NCI-H1930 (cell line): ENCODE measurements at regions not wholly inside any gene's neighbourhood (a gene's known extent, or its start where the extent isn't known, plus 50 kb on each side); places are given as distances from the start of the nearest gene placed in this dataset.

Experiments used
- DNase-seq, 2 experiments: peaks; one replicate each; lab custom pipeline; 2025; lab: John Stamatoyannopoulos, UW

DNA sequence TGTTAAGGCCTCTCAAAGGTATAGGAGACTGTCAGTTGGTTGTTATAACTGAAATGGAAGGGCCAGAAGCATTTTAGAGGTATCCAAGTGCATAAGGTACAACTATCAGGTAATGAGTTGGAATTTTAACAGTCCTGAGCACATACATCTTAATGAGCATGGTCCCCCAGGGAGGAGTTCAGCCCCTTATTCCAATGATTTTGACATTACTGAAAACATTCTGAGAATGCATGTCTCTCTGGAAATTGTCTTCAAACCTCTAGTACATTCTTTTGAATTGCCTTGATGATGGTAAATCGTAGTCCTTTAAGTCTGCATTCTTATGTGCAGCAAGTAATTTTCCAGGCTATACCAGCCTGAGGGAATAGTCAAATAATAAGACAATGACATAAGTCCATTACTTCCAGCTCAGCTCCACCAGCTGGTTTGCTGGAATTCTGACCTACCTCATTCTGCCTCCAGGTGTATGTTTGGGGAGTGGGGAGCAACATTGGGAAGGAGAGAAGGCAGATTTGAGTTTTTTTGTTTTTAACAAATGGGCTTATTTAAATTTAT, 239.2 kb downstream of the MSRB3 start:
- no peak for DNase-seq

DNA sequence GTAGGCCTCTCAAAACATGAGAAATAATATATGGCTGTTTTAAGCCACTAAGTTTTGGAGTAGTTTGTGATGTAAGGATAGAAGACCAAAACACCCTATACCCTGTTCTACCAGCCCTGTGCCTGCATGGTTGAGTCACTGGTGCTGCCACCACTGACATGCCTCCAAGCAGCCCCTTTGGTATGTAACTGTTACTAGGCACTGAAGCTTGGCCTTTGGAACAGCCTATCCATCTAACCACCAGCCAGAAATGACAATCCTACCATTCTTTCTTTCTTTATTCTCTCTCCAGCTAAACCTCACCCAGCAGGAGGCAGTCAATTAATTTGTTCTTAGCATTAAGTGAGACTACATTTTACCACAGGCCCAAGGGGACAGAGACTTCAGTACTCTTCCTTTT, 240.3 kb downstream of the MSRB3 start:
- DNase-seq: no peak

DNA sequence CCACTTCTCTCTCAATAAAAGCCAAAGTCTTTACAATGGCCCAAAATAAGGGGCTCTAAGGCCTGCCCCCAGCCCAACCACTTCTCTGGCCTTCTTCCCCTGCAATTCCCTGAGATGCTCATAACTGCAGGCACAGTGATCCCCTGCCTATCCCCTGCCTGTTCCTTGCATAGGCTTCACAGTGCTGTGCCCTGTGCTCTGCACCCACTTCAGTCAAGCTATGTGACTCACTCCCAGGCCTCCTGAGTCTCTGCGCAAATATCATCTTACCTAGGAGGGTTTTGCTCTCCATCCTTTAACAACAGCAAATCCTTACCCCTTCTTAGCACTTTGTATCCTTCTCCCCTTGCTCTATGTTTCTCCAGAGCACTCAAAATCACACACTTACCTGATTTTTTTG, 242.2 kb downstream of the MSRB3 start:
- no peak for DNase-seq

DNA sequence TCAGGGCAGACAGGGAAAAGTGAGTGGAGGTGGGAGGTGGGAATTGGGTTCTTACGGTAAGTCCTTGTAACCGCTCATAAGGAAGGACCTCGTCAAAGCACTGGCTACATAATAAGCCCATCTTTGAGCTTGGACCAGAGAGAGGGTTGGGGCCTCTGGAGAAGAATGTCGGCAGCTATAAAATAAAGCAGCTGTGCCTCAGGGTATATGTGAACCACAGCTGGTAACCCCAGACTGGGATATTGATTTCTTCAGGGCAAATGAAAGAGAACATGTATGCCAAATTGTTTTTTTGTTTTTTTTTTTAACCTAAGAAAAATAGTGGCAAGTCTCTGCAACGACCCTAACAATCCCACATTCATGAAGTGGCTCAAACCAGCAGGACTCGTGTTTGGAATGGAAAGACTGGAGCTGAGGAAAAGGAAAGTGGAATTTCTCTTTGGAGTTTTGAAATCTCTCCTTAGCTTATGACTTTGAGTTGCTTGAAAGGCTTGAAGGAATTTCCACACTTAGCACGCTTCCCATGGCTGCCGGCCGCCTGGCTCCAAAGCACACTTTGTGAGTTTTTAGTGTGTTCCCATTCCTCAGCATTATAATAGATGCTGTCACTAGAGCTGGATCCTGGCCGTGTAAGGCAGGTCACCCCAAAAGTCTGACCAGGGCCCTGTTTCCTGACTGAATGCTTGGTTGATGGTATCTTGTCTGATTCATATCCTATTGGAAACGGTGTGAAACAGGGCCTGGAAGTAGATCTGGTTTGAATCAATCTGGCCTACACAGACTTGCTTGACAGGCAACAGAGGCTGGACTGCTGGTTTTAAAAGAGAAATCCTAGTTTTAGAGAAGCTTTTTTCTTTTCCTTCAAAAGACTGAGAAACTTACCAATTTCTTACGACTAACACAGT, 244.7 kb downstream of the MSRB3 start:
- no peak for DNase-seq

DNA sequence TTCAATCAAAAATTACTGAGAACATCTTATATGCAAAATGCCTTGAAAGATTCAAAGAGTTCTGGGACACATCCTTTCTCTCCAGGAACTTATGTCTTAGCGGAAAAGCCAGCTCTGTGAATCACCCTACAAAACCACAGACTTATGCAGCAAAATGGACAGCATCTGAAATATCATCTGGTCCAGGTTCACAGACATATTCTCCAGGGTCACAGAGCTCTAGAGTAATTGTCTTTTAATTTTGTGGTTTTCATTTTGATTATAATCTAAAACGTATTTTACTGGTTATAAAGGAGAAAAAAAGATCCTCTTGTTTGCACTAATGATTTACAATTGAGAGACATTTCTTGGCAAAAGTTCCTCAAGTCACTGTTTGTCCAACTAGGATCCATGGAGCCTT, 246.2 kb downstream of the MSRB3 start:
- DNase-seq: no peak

DNA sequence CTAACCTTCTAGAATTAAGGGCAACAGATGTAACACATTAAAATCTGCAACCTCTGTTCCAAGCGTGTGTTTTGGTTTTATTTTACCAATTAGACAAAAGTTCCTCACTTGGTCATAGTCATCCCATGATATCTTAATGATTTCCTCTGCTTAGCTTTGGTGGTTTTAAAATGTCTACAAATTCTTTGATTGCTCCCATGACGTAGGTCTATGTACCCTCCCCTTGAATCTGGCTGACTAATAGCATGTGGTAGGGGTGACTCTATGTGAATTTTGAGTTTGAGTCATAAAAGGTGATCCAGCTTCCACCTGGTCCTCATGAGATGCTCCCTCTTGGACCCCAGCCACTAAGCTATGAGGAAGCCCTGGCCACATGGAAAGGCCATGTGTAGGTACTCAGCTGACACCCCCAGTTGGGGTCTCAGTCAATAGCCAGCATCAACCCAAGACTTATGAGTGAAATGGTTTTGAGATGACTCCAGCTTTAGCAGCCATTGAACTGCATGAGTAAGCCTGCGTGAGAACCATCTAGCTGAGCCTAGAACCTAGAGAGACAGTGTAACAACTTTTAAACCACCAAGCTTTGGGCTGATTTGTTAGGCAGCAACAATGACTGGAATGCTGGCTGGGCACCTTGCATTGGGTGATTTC, 247.1 kb downstream of the MSRB3 start:
- DNase-seq: no peak

DNA sequence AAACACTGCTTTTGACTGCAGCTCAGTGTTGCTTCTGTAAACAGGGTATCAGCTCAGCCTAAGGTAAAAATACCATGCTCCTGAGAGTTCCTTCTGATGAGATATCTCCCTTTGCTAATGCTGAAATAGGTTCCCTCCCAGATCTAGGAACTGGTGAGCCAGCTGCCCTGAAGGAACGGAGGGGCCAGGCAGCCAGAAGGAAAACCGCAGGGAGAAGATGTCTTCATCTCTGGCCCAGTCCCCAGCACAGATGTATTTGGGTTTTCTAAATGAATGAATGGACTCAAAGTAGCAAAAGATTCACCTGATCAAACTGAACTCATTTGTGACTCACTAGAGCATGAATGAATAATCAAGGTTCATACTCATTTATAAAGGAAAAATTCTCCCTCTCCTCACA, 247.8 kb downstream of the MSRB3 start:
- DNase-seq: no peak

DNA sequence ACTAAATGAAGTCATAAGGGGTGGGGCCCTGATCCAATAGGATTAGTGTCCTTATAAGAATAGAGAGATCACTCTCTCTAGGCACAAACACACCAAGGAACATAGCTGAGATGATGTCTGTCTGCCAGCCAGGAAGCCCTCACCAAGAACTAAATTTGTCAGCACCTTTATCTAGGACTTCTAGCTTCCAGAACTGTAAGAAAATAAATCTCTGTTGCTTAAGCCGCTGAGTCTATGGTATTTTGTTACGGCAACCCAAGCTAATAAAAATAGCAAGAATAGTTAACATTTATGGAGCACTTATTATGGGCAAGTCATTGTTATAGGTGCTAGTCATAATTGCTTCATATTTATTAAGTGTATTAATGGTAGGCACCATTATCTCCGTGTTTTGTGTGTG, 249.6 kb downstream of the MSRB3 start:
- no peak for DNase-seq

DNA sequence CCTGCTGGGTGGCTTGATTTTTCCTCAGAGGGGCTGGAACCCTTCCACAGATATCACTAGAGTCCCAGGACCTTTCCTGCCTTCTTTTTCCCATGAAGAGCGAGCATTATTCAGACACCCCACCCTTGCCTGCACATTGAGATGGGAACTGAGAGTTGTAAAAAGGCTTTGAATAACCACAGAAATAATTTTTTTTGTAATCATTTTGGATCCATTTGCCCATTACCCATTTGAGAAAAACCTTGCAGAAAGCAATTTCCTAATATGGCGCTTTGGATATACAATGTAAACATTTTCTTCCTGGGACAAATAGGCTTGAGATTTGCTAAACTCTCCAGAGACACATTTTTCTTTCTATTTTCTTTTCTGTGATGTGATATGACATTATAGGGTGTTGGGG, 250.6 kb downstream of the MSRB3 start:
- no peak for DNase-seq

DNA sequence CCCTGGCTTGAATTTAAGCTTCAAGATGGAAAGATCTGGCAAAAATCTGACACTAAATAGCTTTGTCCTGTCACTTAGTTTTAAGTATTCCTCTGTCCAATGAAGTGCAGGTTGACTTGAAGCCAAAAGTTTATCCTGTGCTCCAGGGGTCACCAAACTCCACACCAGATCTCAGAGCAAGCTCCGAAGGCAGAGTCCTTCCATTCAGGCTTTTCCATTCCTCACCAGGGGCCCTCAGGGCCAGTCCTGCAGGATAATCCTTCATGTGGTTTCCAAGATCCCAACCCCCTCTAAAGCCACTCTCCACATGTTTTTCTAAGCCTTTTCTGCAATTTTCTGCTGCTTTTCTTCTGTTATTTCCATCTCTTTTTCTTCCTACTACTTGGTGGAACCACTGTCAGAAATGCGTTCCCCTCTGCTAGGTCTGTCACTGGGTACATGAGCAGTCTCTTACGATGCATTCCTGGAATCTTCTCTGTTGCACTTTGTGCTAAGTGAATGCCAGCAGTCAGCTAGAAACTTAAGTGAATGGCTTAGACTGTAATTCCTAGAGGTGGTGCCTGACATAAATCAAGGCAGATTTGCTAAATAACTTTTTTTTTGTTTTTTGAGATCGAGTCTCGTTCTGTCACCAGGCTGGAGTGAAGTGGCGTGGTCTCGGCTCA, 251.4 kb downstream of the MSRB3 start:
- DNase-seq: no peak

DNA sequence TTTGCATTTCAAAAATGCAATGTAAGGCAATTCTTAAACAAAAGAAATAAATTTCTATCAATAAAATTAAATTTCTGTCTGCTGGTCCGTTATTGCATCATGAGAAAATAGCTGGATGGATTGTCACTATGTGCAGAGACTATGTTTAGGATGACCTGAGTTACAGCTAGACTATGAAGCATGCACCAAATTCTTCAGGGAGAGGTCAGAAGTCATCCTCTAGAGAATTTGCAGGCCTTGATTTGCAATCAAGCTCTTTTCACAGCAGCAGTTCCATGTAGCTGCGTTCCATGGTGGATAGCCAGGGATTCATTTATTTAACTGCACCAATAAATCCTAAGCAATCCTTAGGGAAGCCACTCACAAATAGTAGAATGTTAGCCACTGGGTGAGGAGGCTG, 253.7 kb downstream of the MSRB3 start:
- no peak for DNase-seq

DNA sequence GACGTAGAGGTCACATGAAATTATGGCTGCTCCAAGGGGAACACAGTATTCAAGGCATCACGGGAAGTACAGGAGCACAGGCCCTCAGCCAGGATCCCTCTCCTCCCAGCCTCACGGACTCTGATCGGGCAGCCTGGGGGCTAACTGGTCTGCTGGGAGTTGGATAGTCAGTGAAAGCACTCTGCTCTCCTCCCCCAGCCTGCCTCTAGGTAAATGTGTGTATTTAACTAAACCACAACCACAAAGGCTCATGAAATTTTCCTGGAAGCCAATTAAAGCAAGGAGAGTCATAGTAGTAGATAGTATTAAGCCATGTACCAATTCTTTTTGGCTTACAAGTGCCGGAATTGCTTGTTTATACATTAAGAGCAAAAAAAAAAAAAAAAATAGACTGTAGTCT, 254.3 kb downstream of the MSRB3 start:
- DNase-seq: no peak

DNA sequence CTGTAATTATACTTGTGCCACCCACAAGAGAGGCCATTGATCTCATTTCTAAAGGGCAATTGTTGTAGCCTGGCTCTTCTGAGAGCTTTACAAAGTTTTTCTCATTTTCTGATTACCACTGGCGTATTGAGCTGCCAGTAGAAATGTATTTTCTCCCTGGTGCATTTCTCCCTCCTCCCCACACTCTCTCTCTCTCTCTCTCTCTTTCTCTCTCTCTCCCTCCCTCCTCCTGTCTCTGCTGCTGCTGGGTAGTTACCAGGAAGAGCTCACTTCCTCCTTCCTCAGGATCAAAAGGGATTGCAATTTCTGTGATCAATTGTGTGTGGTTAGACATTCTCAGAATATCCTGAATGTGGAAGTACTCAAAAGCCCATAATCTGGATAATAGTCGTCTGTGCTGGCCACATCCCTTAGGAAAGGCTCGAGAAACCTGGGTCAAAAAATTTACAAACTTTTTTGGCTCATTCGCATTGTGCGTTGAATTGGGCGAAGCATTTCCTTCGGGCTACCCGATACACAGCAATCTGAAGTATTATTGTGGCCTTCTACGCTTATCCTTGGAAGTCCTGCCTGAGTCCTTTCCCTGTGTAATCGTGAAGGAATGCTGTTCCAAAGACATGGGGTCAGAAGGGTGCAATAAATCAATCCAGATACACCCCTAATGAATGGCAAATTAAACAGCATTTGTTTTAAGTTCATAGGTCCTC, 254.8 kb downstream of the MSRB3 start:
- DNase-seq: no peak

DNA sequence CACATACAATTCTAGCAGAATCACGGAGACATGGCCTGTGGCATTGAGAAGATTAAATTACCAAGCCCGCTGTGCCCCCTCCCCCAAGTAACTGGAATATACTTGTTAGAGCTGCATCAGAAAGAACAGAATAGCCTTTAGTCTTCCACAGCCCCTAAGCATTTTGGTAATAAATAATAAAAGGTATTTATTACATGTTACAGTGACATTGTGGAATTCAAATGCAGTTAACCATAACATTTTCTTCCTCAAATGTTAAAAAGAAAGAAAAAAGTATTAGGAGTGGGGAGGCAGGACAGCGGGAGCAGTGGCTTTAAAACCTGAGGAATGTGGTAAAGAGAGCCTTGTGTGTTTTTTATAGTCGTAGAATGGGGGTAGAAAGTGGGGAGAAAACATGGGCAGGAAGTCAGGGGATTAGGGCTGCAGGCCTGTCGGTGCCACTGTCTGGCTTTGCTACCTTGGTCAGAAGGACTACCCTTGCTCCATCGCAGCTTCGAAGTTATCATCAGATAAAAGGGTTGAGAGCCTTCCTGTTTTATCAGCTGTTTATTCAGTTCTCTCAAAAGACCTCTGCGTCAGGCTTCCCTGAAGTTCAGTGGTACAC, 255.9 kb downstream of the MSRB3 start:
- no peak for DNase-seq

DNA sequence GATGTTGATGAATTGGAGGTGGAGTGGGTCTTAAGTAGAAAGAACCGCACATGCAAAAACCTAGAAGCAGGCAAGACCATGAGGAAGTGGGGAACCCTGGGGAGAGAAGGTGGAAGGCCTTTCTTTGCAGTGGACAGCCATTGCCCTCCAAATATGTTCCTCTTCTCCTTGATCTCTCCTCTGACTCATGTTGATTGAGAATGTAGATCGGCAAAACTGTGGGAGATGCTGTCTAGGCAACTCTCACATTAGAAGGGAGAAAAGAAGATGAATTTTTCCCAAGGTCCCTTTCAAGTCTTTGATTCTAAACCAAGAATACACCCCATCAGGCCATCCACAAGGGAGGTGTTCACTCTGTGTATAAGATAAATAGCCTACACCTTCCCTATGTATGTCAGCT, 257.5 kb downstream of the MSRB3 start:
- no peak for DNase-seq

DNA sequence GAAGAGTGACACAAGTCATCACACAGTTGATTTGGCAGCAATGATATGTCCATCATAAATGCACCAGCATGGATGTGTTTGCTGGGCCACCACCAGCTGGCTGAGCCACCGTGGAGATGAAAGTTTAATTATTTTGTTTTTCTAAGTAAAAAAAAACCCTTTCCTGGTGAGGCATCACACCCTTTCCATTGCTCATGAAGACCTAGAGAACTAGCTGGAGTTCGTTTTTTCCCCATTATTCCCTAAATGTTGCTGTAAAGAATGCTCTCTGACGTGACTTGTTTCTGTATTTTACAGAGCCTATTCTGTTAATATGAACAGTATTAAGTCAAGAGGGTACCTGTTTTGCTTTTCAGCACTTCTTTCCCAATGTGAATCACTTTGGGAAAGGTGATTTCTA, 257.9 kb downstream of the MSRB3 start:
- DNase-seq: no peak

DNA sequence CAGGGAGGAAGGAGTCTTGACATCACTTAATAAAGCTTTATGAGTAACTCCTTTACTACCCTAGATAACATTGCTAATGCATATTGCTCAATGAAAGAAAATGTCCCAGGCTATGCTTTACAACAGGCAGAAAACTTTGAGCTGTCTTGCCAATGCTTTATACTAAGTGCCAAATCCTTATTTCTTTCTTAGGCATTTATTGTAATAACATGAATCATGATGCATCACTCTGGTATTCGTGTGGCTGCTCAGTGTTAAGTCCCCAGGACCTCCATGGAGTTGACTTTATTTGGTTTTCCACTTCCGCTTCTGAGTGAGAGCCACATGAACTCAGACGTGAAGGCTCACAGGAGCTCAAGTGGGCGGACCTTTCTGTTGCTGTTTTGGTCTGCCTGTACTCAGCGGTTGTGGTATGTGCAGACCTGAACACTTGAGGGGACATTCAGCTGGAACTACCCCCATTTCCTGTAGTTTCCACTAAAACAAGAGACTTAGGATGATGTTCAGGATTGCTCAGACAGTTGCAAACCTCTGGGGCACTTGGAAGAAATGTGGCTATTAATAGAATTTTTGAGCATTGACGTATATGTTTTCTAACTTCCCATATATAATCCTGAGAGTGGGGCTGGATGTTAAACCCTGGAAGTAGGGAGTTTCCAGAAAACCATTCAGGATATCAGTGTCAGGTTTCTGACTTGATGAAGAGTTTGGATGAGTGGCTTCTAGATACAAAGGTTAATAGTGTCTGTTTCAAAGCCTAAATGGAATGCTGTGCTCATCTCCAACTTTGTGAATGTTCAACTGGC, 258.6 kb downstream of the MSRB3 start:
- DNase-seq: no peak

DNA sequence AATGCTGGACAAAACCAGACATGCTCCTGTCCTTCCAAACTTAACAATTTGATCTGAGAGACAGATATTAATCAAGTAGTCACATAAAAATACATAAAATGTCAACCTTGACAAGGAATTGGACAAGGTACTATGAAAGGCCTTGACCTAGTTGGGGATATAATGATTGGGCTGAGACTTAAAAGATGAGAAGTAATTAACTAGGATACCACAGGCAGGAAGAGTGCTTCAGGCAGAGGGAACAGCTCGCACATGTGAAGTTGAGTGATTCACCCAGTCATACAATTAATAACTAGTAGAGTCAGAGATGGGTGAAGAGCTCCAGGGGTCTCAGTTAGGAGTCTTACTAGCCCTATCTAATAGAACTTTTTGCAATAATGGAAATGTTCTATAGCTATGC, 259.5 kb downstream of the MSRB3 start:
- DNase-seq: no peak

DNA sequence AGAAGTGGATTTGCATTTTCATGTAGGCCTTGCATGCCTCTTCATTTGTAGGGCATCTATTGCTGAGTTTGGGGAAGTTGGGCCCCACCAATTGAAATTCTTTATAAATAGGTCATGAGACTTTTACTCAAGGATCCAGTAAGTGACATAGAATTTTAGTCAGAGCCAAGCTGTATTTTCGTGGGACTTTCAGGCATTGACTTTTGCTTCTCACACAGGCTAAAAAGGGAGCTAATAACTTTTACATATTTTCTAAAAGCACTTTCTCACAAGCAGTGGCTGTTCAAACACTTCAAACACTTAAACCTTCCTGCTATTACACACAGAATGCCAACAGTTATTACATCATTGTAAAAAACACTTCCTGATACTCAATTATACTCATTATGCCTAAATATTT, 260.5 kb downstream of the MSRB3 start:
- DNase-seq: no peak

DNA sequence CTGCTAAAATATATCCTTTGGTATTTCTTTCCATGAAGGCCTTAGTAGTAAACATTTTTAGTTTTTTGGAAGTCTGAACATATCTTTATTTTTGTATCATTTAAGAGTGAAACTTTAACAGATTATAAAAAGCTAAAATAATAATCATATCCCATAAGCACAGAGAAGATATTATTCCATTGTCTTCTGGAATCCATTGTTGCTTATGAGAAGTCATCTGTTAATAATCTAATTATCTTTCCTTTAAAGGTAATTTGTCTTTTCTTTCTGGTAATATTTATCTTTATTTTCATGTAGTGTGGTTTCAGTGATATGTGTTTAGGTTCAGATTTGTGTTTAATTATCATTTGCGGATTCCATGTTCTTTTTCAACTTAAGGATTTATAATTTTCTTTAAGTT, 261.7 kb downstream of the MSRB3 start:
- no peak for DNase-seq

DNA sequence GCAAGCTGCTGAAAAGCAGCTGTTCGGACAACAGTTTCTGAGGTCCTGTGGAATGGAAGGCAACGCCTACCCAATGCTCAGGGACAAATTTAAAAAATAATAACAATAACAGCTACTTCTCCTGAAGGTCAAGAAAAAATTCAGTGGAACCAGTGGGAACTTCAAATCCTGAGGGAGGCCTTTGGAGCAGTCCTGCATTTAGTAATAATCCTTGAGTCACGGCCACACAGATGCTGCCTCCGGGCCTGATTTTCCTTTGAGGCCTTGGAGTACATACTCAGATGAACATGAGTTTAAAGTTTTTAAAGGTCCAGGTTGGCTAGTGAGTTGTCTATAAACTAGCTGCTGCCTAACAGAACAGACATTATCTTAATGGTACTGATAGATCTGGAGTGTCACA, 268.0 kb downstream of the MSRB3 start:
- DNase-seq: no peak
